HEK293 (cell line): ENCODE measurements at regions not wholly inside any gene's neighbourhood (a gene's known extent, or its start where the extent isn't known, plus 50 kb on each side); places are given as distances from the start of the nearest gene placed in this dataset.

ENCODE experiments used
- CTCF ChIA-PET: fragments of 350-600 bp; formaldehyde crosslinking; extraction: SDS; loops from one replicate; lab custom pipeline; 2021; ENCODE audit warnings: antibody characterized with exemption; lab: Yijun Ruan, JAX
- POLR2A ChIA-PET: fragments of 300-600 bp; formaldehyde crosslinking; extraction: SDS; loops from one replicate; lab custom pipeline; 2020; ENCODE audit warnings: antibody characterized with exemption, inconsistent platforms; lab: Yijun Ruan, JAX
- H3K27ac ChIP-seq: fragments of 200-500 bp; sonication (Bioruptor generic); 2 replicates; pipeline ENCODE4 v1.5.1; 2014; ENCODE audit warnings: low read depth, low read length, control low read depth, inconsistent platforms; ENCODE audit errors: extremely low read depth
- H3K36me3 ChIP-seq, 2 experiments: fragments of 200-500 bp in 1 of 2; sonication (Bioruptor generic) in 1 of 2; 1 replicate in 1 of 2; 2 replicates in 1 of 2; pipeline ENCODE4 v1.5.1; 2014 to 2017; ENCODE audit warnings: inconsistent platforms in 2 of 2, low read length in 2 of 2; ENCODE audit not compliant: control insufficient read depth in 2 of 2, insufficient read depth in 1 of 2
- H3K4me1 ChIP-seq: fragments of 200-500 bp; sonication (Bioruptor generic); 2 replicates; pipeline ENCODE4 v1.5.1; 2014; ENCODE audit warnings: mild to moderate bottlenecking, low read length, inconsistent platforms; ENCODE audit not compliant: control insufficient read depth, insufficient read depth
- H3K4me3 ChIP-seq: 2 replicates; pipeline ENCODE4 v1.5.1; 2011; ENCODE audit warnings: low read depth, mild to moderate bottlenecking, control low read depth, low read length, moderate library complexity
- H3K9me3 ChIP-seq: fragments of 200-500 bp; sonication (Bioruptor generic); 2 replicates; pipeline ENCODE4 v1.5.1; 2014; ENCODE audit warnings: low read depth, low read length, inconsistent platforms; ENCODE audit not compliant: control insufficient read depth, insufficient read depth
- ATF2 ChIP-seq: fragments of 450-650 bp; formaldehyde crosslinking; IDR thresholded peaks from 2 replicates; pipeline ENCODE4 v1.5.1; 2016; ENCODE audit warnings: missing biosample characterization, missing genetic modification characterization, low read depth
- GLIS1 ChIP-seq: fragments of 450-650 bp; formaldehyde crosslinking; IDR thresholded peaks from 2 replicates; pipeline ENCODE4 v1.5.1; 2016; ENCODE audit warnings: missing biosample characterization, missing genetic modification characterization
- INSM2 ChIP-seq: fragments of 450-650 bp; formaldehyde crosslinking; IDR thresholded peaks from 2 replicates; pipeline ENCODE4 v1.5.1; 2016; ENCODE audit warnings: missing biosample characterization, missing genetic modification characterization
- KLF16 ChIP-seq: fragments of 450-650 bp; formaldehyde crosslinking; IDR thresholded peaks from 2 replicates; pipeline ENCODE4 v1.5.1; 2017; ENCODE audit warnings: missing biosample characterization, missing genetic modification characterization
- PRDM10 ChIP-seq: fragments of 450-650 bp; formaldehyde crosslinking; IDR thresholded peaks from 2 replicates; pipeline ENCODE4 v1.5.1; 2016; ENCODE audit warnings: missing biosample characterization, missing genetic modification characterization
- YY1 ChIP-seq: fragments of 450-650 bp; formaldehyde crosslinking; IDR thresholded peaks from 2 replicates; pipeline ENCODE4 v1.5.1; 2018; ENCODE audit warnings: missing biosample characterization, missing genetic modification characterization
- ZBTB17 ChIP-seq: fragments of 450-650 bp; formaldehyde crosslinking; IDR thresholded peaks from 2 replicates; pipeline ENCODE4 v1.5.1; 2016; ENCODE audit warnings: missing biosample characterization, missing genetic modification characterization
- ZBTB26 ChIP-seq: fragments of 450-650 bp; formaldehyde crosslinking; optimal IDR thresholded peaks from 2 replicates; pipeline ENCODE3; 2016; ENCODE audit warnings: missing biosample characterization, mild to moderate bottlenecking, missing genetic modification characterization
- ZEB2 ChIP-seq: fragments of 450-650 bp; formaldehyde crosslinking; IDR thresholded peaks from 2 replicates; pipeline ENCODE4 v1.5.1; 2016; ENCODE audit warnings: missing biosample characterization, missing genetic modification characterization
- ZFP37 ChIP-seq: fragments of 450-650 bp; formaldehyde crosslinking; IDR thresholded peaks from 2 replicates; pipeline ENCODE4 v1.5.1; 2016; ENCODE audit warnings: missing biosample characterization, missing genetic modification characterization
- ZIC2 ChIP-seq: fragments of 450-650 bp; formaldehyde crosslinking; IDR thresholded peaks from 2 replicates; pipeline ENCODE4 v1.5.1; 2016; ENCODE audit warnings: missing biosample characterization, missing genetic modification characterization
- ZNF155 ChIP-seq: fragments of 450-650 bp; formaldehyde crosslinking; IDR thresholded peaks from 2 replicates; pipeline ENCODE4 v1.5.1; 2016; ENCODE audit warnings: missing biosample characterization, missing genetic modification characterization
- ZNF175 ChIP-seq: fragments of 450-650 bp; formaldehyde crosslinking; IDR thresholded peaks from 2 replicates; pipeline ENCODE4 v1.5.1; 2016; ENCODE audit warnings: missing biosample characterization, missing genetic modification characterization
- ZNF184 ChIP-seq: fragments of 450-650 bp; IDR thresholded peaks from 2 replicates; pipeline ENCODE4 v1.5.1; 2018; ENCODE audit warnings: missing biosample characterization, mild to moderate bottlenecking, missing genetic modification characterization
- ZNF2 ChIP-seq: fragments of 450-650 bp; formaldehyde crosslinking; IDR thresholded peaks from 2 replicates; pipeline ENCODE4 v1.5.1; 2016; ENCODE audit warnings: missing biosample characterization, missing genetic modification characterization
- ZNF558 ChIP-seq: fragments of 450-650 bp; formaldehyde crosslinking; IDR thresholded peaks from 2 replicates; pipeline ENCODE4 v1.5.1; 2016; ENCODE audit warnings: missing biosample characterization, missing genetic modification characterization
- ZNF560 ChIP-seq: fragments of 450-650 bp; formaldehyde crosslinking; IDR thresholded peaks from 2 replicates; pipeline ENCODE4 v1.5.1; 2017; ENCODE audit warnings: missing biosample characterization, missing genetic modification characterization, borderline replicate concordance
- ZNF561 ChIP-seq: fragments of 450-650 bp; IDR thresholded peaks from 2 replicates; pipeline ENCODE4 v1.5.1; 2018; ENCODE audit warnings: missing biosample characterization, missing genetic modification characterization, borderline replicate concordance
- ZNF701 ChIP-seq: fragments of 450-650 bp; formaldehyde crosslinking; IDR thresholded peaks from 2 replicates; pipeline ENCODE4 v1.5.1; 2016; ENCODE audit warnings: missing biosample characterization, missing genetic modification characterization
- ZNF707 ChIP-seq: fragments of 450-650 bp; formaldehyde crosslinking; IDR thresholded peaks from 2 replicates; pipeline ENCODE4 v1.5.1; 2016; ENCODE audit warnings: missing biosample characterization, missing genetic modification characterization
- ZNF768 ChIP-seq: fragments of 450-650 bp; formaldehyde crosslinking; IDR thresholded peaks from 2 replicates; pipeline ENCODE4 v1.5.1; 2018; ENCODE audit warnings: missing biosample characterization, mild to moderate bottlenecking, missing genetic modification characterization
- ZSCAN16 ChIP-seq: fragments of 450-650 bp; formaldehyde crosslinking; IDR thresholded peaks from 2 replicates; pipeline ENCODE4 v1.5.1; 2016; ENCODE audit warnings: missing biosample characterization, missing genetic modification characterization
- TF ChIP-seq, protein P1 (sequence below): fragments of 450-650 bp; formaldehyde crosslinking; IDR thresholded peaks from 2 replicates; pipeline ENCODE4 v1.5.1; 2017; ENCODE audit warnings: missing biosample characterization, missing genetic modification characterization

GRCh38 chr2:42932271-42933151 lies 140.1 kb upstream of the HAAO start:
- peaks cover 6% of the 10 kb centered on the region; the same call in 1 of the 2 replicates for H3K4me1 ChIP-seq
- ChIA-PET CTCF (interaction anchor here (0.6 to 4.5 kb wide), 12 partner anchors 13 to 296 kb away, joined by 3 to 22 read pairs (median 3); no protein-coding TSS in a partner anchor), POLR2A (interaction anchor here (0.6 to 0.9 kb wide), 2 partner anchors 27 to 233 kb away, joined by 3 to 4 read pairs; no protein-coding TSS in a partner anchor)
- H3K36me3 ChIP-seq = no peaks in the 10 kb centered on the region
- H3K27ac ChIP-seq = no peak overlapping the region
- no peaks in the 10 kb centered on the region for H3K9me3 ChIP-seq
- TF ChIP-seq GLIS1 (peak; percentile 39; the same call in 1 of the 2 replicates), ZNF155 (no peak), ZNF558 (tag by site-specific recombination) (no peak), ZIC2 (tag by site-specific recombination) (peak; percentile 55; the same call in 1 of the 2 replicates), ATF2 (tag by site-specific recombination) (no peak)
- TF ChIP-seq, all 188 proteins: peak for 2
- no peak overlapping the region for H3K4me3 ChIP-seq

- Histone ChIP-seq H3K27ac (no peak overlapping the region), H3K36me3 (no peaks in the 10 kb centered on the region), H3K4me3 (no peak overlapping the region), H3K4me1 (peaks cover 6% of the 10 kb centered on the region; the same call in 1 of the 2 replicates), H3K9me3 (no peaks in the 10 kb centered on the region)
- ChIA-PET POLR2A (interaction anchor here (0.9 kb wide), 1 partner anchor 26 kb away, joined by 4 read pairs; no protein-coding TSS in a partner anchor), CTCF (interaction anchor here (0.6 to 4.5 kb wide), 10 partner anchors 14 to 1544 kb away, joined by 3 to 22 read pairs (median 4); no protein-coding TSS in a partner anchor)
- no peak for TF ChIP-seq YY1 (tag by site-specific recombination)
- no peak for TF ChIP-seq ZFP37
- no peak for TF ChIP-seq ZNF707 (tag by site-specific recombination)
- no peak for TF ChIP-seq INSM2
- TF ChIP-seq KLF16 (tag by site-specific recombination) = no peak
- TF ChIP-seq ZSCAN16 (tag by site-specific recombination) = no peak
- TF ChIP-seq, protein P1, sequence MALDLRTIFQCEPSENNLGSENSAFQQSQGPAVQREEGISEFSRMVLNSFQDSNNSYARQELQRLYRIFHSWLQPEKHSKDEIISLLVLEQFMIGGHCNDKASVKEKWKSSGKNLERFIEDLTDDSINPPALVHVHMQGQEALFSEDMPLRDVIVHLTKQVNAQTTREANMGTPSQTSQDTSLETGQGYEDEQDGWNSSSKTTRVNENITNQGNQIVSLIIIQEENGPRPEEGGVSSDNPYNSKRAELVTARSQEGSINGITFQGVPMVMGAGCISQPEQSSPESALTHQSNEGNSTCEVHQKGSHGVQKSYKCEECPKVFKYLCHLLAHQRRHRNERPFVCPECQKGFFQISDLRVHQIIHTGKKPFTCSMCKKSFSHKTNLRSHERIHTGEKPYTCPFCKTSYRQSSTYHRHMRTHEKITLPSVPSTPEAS = no peak
- TF ChIP-seq ZNF2 = no peak
- no peak for TF ChIP-seq ZNF184 (tag by site-specific recombination)
- no peak for TF ChIP-seq ZNF701
- no peak for TF ChIP-seq ZNF175 (tag by site-specific recombination)
- no peak for TF ChIP-seq ZEB2 (tag by site-specific recombination)
- no peak for TF ChIP-seq ZNF560
- TF ChIP-seq ZNF768 = no peak
- no peak for TF ChIP-seq ZNF561 (tag by site-specific recombination)
- peak; percentile 86 for TF ChIP-seq PRDM10
- no peak for TF ChIP-seq ZBTB26 (tag by site-specific recombination)
- 0 out of 2 replicates have a peak, but pooled peaks have one; percentile 3 for TF ChIP-seq ZBTB17
Measured at GRCh38 chr2:42931818-42932195, 139.4 kb upstream of the HAAO start.
